ENCODE measurements at regions not wholly inside any gene's neighbourhood (a gene's known extent, or its start where the extent isn't known, plus 50 kb on each side); places are given as distances from the start of the nearest gene placed in this dataset.
A peak's percentile ranks its signal among the peaks of the same experiment; 100 is the strongest.

- no peak for DNase-seq (ENCODE audit: low read depth, low spot score)
Measured at GRCh38 chrX:76228499-76228898, 55.6 kb downstream of the PBDC1 start.

- DNase-seq (ENCODE audit: low read depth, low spot score), result no peak
Measured at GRCh38 chrX:76248901-76249300, 76.0 kb downstream of the PBDC1 start.

- peak; percentile 31 for DNase-seq (ENCODE audit: low read depth, low spot score)
Measured at GRCh38 chrX:76253432-76253831, 80.6 kb downstream of the PBDC1 start.

GRCh38 chrX:76279007-76279406, 106.1 kb downstream of the PBDC1 start:
- peak; percentile 57 for DNase-seq (ENCODE audit: low read depth, low spot score)

Data from astrocyte of the hippocampus (primary cell).